ENCODE measurements at regions not wholly inside any gene's neighbourhood (a gene's known extent, or its start where the extent isn't known, plus 50 kb on each side); places are given as distances from the start of the nearest gene placed in this dataset.

DNA sequence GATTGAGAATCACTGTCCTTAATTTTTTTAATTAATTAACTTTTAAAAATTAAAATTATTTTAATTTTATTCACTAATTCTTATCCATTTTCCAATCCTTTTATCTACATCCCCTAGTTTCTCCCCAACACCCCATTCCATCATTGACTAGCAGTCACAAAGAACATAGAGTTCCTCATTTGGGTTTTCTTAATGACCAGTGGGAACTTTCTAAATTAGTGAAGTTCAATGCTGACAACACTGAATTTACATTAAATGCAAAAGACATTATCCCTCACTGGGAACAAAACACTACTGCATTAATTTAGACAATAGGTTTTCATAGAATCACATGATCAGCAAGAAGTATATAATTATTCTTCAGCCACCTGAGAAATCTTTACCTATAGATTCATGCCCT is 80.6 kb upstream of the GLS start:
- TF ChIP-seq SUZ12 (IDR thresholded peaks at IDR 0.05; ENCODE audit: unreplicated experiment) (no peak), ZNF24 (IDR thresholded peaks at IDR 0.05) (no peak)
- TF ChIP-seq, protein P1, sequence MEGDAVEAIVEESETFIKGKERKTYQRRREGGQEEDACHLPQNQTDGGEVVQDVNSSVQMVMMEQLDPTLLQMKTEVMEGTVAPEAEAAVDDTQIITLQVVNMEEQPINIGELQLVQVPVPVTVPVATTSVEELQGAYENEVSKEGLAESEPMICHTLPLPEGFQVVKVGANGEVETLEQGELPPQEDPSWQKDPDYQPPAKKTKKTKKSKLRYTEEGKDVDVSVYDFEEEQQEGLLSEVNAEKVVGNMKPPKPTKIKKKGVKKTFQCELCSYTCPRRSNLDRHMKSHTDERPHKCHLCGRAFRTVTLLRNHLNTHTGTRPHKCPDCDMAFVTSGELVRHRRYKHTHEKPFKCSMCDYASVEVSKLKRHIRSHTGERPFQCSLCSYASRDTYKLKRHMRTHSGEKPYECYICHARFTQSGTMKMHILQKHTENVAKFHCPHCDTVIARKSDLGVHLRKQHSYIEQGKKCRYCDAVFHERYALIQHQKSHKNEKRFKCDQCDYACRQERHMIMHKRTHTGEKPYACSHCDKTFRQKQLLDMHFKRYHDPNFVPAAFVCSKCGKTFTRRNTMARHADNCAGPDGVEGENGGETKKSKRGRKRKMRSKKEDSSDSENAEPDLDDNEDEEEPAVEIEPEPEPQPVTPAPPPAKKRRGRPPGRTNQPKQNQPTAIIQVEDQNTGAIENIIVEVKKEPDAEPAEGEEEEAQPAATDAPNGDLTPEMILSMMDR (IDR thresholded peaks at IDR 0.05 in 2 of 3, conservative IDR thresholded peaks at IDR 0.05 in 1 of 3; ENCODE audit: control insufficient read depth in 2 of 3, extremely low read depth in 1 of 3, insufficient read depth in 1 of 3, low read depth in 3 of 3, low read length in 3 of 3), result no peak
